MM.1S (cell line): ENCODE measurements at regions not wholly inside any gene's neighbourhood (a gene's known extent, or its start where the extent isn't known, plus 50 kb on each side); places are given as distances from the start of the nearest gene placed in this dataset.

ENCODE experiments used
- DNase-seq: peaks from one replicate; pipeline ENCODE4 v3.0.0-alpha.2; 2015
- H2AFZ ChIP-seq: fragments of 300-600 bp; sonication (generic); 2 replicates; pipeline ENCODE4 v1.6.0; 2016; ENCODE audit warnings: antibody characterized with exemption, low read length
- H3F3A ChIP-seq: fragments of 300-600 bp; sonication (generic); 2 replicates; pipeline ENCODE4 v1.6.1; 2016; ENCODE audit warnings: mild to moderate bottlenecking, antibody characterized with exemption, low read length, moderate library complexity, mixed read lengths; ENCODE audit not compliant: insufficient read depth
- H3K27ac ChIP-seq: fragments of 300-600 bp; sonication (generic); 2 replicates; pipeline ENCODE4 v1.5.1; 2016; ENCODE audit warnings: mild to moderate bottlenecking, low read length
- H3K27me3 ChIP-seq: fragments of 300-600 bp; sonication (generic); replicated peaks from 2 replicates; pipeline ENCODE4 v1.6.0; 2016; ENCODE audit warnings: low read length; ENCODE audit not compliant: insufficient read depth
- H3K36me3 ChIP-seq: fragments of 300-600 bp; sonication (generic); replicated peaks from 2 replicates; pipeline ENCODE4 v1.6.1; 2016; ENCODE audit warnings: mild to moderate bottlenecking, low read length, mixed read lengths; ENCODE audit not compliant: insufficient read depth
- H3K4me1 ChIP-seq: fragments of 300-600 bp; sonication (generic); 2 replicates; pipeline ENCODE4 v1.6.1; 2016; ENCODE audit warnings: low read length, mixed read lengths
- H3K4me2 ChIP-seq: fragments of 300-600 bp; sonication (generic); 2 replicates; pipeline ENCODE4 v1.6.0; 2016; ENCODE audit warnings: low read depth, low read length
- H3K4me3 ChIP-seq: fragments of 300-600 bp; sonication (generic); 2 replicates; pipeline ENCODE4 v1.5.1; 2016; ENCODE audit warnings: low read length, mixed read lengths
- H3K79me2 ChIP-seq: fragments of 300-600 bp; sonication (generic); 2 replicates; pipeline ENCODE4 v1.6.1; 2016; ENCODE audit warnings: mixed run types, low read length, mixed read lengths
- H3K9ac ChIP-seq: fragments of 300-600 bp; sonication (generic); 2 replicates; pipeline ENCODE4 v1.6.1; 2016; ENCODE audit warnings: low read length, mixed read lengths
- H3K9me2 ChIP-seq: fragments of 300-600 bp; sonication (generic); replicated peaks from 2 replicates; pipeline ENCODE4 v1.6.1; 2016; ENCODE audit warnings: mild to moderate bottlenecking, low read length, mixed read lengths; ENCODE audit not compliant: insufficient read depth
- H3K9me3 ChIP-seq: fragments of 300-600 bp; sonication (generic); replicated peaks from 2 replicates; pipeline ENCODE4 v1.6.1; 2016; ENCODE audit warnings: mild to moderate bottlenecking, low read length, mixed read lengths; ENCODE audit not compliant: insufficient read depth
- H4K20me1 ChIP-seq: fragments of 300-600 bp; sonication (generic); 2 replicates; pipeline ENCODE4 v1.6.1; 2016; ENCODE audit warnings: mild to moderate bottlenecking, low read length, moderate library complexity, mixed read lengths; ENCODE audit not compliant: insufficient read depth
- EZH2 ChIP-seq: fragments of 300-600 bp; sonication (generic); optimal IDR thresholded peaks from 2 replicates; pipeline ENCODE3; 2017; ENCODE audit warnings: low read depth, mild to moderate bottlenecking, antibody characterized with exemption, low read length, mixed read lengths
- EZH2phosphoT487 ChIP-seq: fragments of 300-600 bp; sonication (generic); IDR thresholded peaks from 2 replicates; pipeline ENCODE4 v1.6.1; 2018; ENCODE audit warnings: antibody characterized with exemption, low read length
- TF ChIP-seq, protein P1 (sequence below): fragments of 300-600 bp; sonication (generic); IDR thresholded peaks from 2 replicates; pipeline ENCODE4 v1.5.1; 2016; ENCODE audit warnings: antibody characterized with exemption, low read length, mixed read lengths

DNA sequence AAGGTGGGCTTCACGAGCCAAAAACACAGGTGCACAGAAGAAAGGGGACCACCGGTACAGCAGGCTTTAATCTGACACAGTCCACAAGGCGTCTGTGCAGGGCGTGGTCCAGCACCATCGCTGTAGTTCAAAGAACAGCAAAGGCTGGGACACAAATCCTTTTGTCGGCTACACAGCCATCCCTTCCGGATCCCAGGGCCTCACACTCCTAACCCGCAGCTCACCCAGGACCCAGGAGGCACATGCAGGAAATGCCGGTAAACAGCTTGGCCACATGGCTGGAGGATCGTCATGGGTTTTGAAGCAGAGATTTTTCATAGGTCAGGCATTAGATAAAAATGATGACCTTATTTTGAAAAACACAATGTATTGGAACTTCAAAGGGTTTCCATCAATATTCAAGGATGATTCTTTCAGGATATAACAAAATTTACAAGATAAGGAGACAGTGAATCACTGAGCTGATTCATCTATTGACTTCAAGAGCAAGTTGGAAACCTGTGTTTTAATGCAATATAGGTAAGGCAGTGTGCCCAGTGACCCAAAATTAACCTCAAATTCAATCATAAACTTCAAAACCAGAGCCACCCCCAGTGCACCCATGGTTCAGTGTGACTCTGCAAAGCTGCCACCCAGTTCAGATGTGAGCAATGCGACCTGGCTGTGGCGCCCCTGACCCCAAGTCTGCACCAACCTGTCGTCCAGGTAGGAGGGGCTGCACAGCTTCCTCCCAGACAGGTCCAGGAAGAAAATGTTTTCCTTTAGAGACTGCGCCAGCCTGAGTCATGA is 74.4 kb downstream of the TMEM18 start:
- Histone ChIP-seq H3K4me2 (no peak overlapping the region), H3K9me2 (no peaks in the 10 kb centered on the region), H3K27me3 (peaks cover 4% of the 10 kb centered on the region; the same call in 1 of the 2 replicates), H3K79me2 (no peaks in the 10 kb centered on the region), H4K20me1 (no peaks in the 10 kb centered on the region), H3K4me3 (no peak overlapping the region), H3K9me3 (no peaks in the 10 kb centered on the region), H3K4me1 (no peaks in the 10 kb centered on the region), H3F3A (no peaks in the 10 kb centered on the region), H2AFZ (no peak overlapping the region), H3K9ac (no peak overlapping the region), H3K27ac (no peak overlapping the region), H3K36me3 (no peaks in the 10 kb centered on the region)
- no peak for DNase-seq
- TF ChIP-seq EZH2phosphoT487: no peak
- TF ChIP-seq EZH2: no peak
- TF ChIP-seq, protein P1, sequence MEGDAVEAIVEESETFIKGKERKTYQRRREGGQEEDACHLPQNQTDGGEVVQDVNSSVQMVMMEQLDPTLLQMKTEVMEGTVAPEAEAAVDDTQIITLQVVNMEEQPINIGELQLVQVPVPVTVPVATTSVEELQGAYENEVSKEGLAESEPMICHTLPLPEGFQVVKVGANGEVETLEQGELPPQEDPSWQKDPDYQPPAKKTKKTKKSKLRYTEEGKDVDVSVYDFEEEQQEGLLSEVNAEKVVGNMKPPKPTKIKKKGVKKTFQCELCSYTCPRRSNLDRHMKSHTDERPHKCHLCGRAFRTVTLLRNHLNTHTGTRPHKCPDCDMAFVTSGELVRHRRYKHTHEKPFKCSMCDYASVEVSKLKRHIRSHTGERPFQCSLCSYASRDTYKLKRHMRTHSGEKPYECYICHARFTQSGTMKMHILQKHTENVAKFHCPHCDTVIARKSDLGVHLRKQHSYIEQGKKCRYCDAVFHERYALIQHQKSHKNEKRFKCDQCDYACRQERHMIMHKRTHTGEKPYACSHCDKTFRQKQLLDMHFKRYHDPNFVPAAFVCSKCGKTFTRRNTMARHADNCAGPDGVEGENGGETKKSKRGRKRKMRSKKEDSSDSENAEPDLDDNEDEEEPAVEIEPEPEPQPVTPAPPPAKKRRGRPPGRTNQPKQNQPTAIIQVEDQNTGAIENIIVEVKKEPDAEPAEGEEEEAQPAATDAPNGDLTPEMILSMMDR: no peak

DNA sequence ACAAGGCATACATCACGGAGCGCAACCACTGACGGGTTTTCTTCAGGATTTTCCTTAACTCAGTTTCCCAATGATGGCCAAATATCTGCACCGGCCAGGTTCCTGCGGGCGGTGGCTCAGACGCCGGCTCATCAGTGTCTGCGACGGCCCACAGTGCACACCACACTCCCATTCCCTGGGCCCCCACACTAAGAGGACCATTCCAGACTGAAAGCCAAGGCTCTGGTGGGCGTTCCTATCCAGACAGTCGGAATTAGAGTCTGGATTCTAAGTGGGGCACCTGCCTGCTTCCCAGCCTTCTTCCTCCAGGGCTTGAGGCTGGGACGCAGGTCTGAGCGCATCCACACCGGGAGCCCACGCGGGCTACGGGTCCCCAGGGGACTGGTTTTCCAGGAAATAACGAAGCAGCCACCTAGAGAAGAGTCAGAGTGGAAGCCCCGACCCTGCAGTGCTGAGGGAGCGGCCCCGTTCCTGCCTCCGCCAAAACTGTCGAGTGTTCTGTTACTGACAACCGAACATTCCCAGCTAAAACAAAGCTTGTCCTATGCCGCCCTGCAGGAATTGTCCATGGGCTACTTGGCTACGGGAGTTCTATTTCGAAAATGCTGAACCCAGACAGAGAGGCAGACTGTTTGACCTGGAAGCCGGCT is 75.3 kb downstream of the TMEM18 start:
- Histone ChIP-seq H3K79me2 (no peaks in the 10 kb centered on the region), H3K4me2 (no peak overlapping the region)
- TF ChIP-seq EZH2phosphoT487: no peak
- TF ChIP-seq, protein P1: no peak
- TF ChIP-seq EZH2: no peak

DNA sequence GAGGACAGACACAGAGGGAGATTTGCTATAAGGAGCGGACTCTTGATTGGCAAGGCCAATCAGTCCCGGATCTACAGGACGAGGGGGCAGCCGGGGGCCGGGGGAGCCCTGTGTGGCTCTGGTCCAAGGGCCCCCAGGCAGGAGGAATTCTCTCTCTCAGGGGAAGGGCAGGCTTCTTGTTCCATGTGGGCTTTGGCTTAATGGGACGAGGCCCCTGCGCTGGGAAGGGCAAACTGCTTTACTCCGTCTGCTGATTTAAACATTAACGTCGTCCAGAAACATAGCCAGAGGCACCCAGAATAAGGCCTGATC is 75.9 kb downstream of the TMEM18 start:
- no peaks in the 10 kb centered on the region for H4K20me1 ChIP-seq
- H3K36me3 ChIP-seq: no peaks in the 10 kb centered on the region
- H3K4me3 ChIP-seq: no peak overlapping the region
- no peaks in the 10 kb centered on the region for H3F3A ChIP-seq
- no peak overlapping the region for H2AFZ ChIP-seq
- no peak overlapping the region for H3K4me2 ChIP-seq
- H3K4me1 ChIP-seq: no peaks in the 10 kb centered on the region
- H3K79me2 ChIP-seq: no peaks in the 10 kb centered on the region
- no peaks in the 10 kb centered on the region for H3K9me2 ChIP-seq
- TF ChIP-seq, protein P1: no peak
- TF ChIP-seq EZH2 (no peak), EZH2phosphoT487 (no peak)
- H3K9me3 ChIP-seq: no peaks in the 10 kb centered on the region
- H3K27ac ChIP-seq: no peak overlapping the region
- H3K9ac ChIP-seq: no peak overlapping the region
- H3K27me3 ChIP-seq: peaks cover 4% of the 10 kb centered on the region; the same call in 1 of the 2 replicates
- DNase-seq: no peak

More for the DNA sequence above, 75.3 kb downstream of the TMEM18 start:
- Histone ChIP-seq H3K9me3 (no peaks in the 10 kb centered on the region), H2AFZ (no peak overlapping the region), H3K36me3 (no peaks in the 10 kb centered on the region), H3K9me2 (no peaks in the 10 kb centered on the region), H3K27ac (no peak overlapping the region), H3F3A (no peaks in the 10 kb centered on the region), H3K4me3 (no peak overlapping the region), H3K27me3 (peaks cover 4% of the 10 kb centered on the region; the same call in 1 of the 2 replicates), H3K4me1 (no peaks in the 10 kb centered on the region), H4K20me1 (no peaks in the 10 kb centered on the region), H3K9ac (no peak overlapping the region)
- DNase-seq: no peak
